Right kidney (tissue), 1 donor: ENCODE measurements at regions not wholly inside any gene's neighbourhood (a gene's known extent, or its start where the extent isn't known, plus 50 kb on each side); places are given as distances from the start of the nearest gene placed in this dataset.
"Not testable (repeated sequence)": the region's sequence is repeated elsewhere in the genome, so short reads cannot be mapped to it uniquely, and the experiment has no call there.

ENCODE experiments used
- DNase-seq: peaks from one replicate; pipeline ENCODE4 v3.0.0-alpha.2; 2016

- DNase-seq: no peak
Observed at GRCh38 chr13:44748439-44748838, 172.3 kb upstream of the TSC22D1 start.

- DNase-seq: no peak
Observed at GRCh38 chr13:44747179-44747578, 171.0 kb upstream of the TSC22D1 start.

- DNase-seq: no peak
Observed at GRCh38 chr13:44746690-44747089, 170.6 kb upstream of the TSC22D1 start.

- DNase-seq: no peak
Observed at GRCh38 chr13:44744880-44745633, 168.9 kb upstream of the TSC22D1 start.

- no peak for DNase-seq
Observed at GRCh38 chr13:44739539-44739938, 163.4 kb upstream of the TSC22D1 start.

- no peak for DNase-seq
Observed at GRCh38 chr13:44739120-44739519, 163.0 kb upstream of the TSC22D1 start.

- no peak for DNase-seq
Observed at GRCh38 chr13:44738463-44738862, 162.3 kb upstream of the TSC22D1 start.

GRCh38 chr13:44735806-44736205 lies 159.7 kb upstream of the TSC22D1 start:
- DNase-seq: no peak

- no peak for DNase-seq
Observed at GRCh38 chr13:44734201-44734707, 158.1 kb upstream of the TSC22D1 start.

- no peak for DNase-seq
Observed at GRCh38 chr13:44732503-44733098, 156.5 kb upstream of the TSC22D1 start.

GRCh38 chr13:44730851-44731250 lies 154.7 kb upstream of the TSC22D1 start:
- no peak for DNase-seq

- DNase-seq: no peak
Observed at GRCh38 chr13:44730099-44730498, 154.0 kb upstream of the TSC22D1 start.

GRCh38 chr13:44727591-44727990 lies 151.5 kb upstream of the TSC22D1 start:
- not testable (repeated sequence) for DNase-seq

GRCh38 chr13:44726778-44727177 lies 150.6 kb upstream of the TSC22D1 start:
- no peak for DNase-seq

- no peak for DNase-seq
Observed at GRCh38 chr13:44726214-44726613, 150.1 kb upstream of the TSC22D1 start.

GRCh38 chr13:44719857-44720671 lies 143.9 kb upstream of the TSC22D1 start:
- no peak for DNase-seq

GRCh38 chr13:44718467-44718866 lies 142.3 kb upstream of the TSC22D1 start:
- DNase-seq: no peak

GRCh38 chr13:44715287-44716230 lies 139.4 kb upstream of the TSC22D1 start:
- DNase-seq: no peak

- no peak for DNase-seq
Observed at GRCh38 chr13:44713788-44714469, 137.8 kb upstream of the TSC22D1 start.

- DNase-seq: no peak
Observed at GRCh38 chr13:44711706-44712105, 135.6 kb upstream of the TSC22D1 start.

GRCh38 chr13:44710576-44710975 lies 134.4 kb upstream of the TSC22D1 start:
- no peak for DNase-seq
